ENCODE measurements at regions not wholly inside any gene's neighbourhood (a gene's known extent, or its start where the extent isn't known, plus 50 kb on each side); places are given as distances from the start of the nearest gene placed in this dataset.

GRCh38 chr2:14304326-14304725 is 328.2 kb upstream of the LRATD1 start:
- H4K20me1 ChIP-seq (ENCODE audit: insufficient read depth, low read length), result no peaks in the 10 kb centered on the region
- no peak overlapping the region for H3K4me3 ChIP-seq (ENCODE audit: low read length)
- no peaks in the 10 kb centered on the region for H3K9me2 ChIP-seq (replicated peaks; ENCODE audit: insufficient read depth, low read length)
- no peak overlapping the region for H3K9ac ChIP-seq (ENCODE audit: low read length)
- H3K27ac ChIP-seq (ENCODE audit: low read length), result no peak overlapping the region
- H3K9me3 ChIP-seq (replicated peaks; ENCODE audit: insufficient read depth, low read length), result no peaks in the 10 kb centered on the region
- H3F3A ChIP-seq (ENCODE audit: insufficient read depth, low read length), result peaks cover 10% of the 10 kb centered on the region; the same call in 1 of the 2 replicates
- H3K4me2 ChIP-seq (ENCODE audit: low read depth, low read length), result no peak overlapping the region
- no peaks in the 10 kb centered on the region for H3K36me3 ChIP-seq (replicated peaks; ENCODE audit: insufficient read depth, low read length)
- H3K4me1 ChIP-seq (ENCODE audit: low read length), result peaks cover 28% of the 10 kb centered on the region
- no peak for TF ChIP-seq EZH2 (optimal IDR thresholded peaks at IDR 0.05; ENCODE audit: low read depth, low read length)
- no peak for TF ChIP-seq CTCF (IDR thresholded peaks at IDR 0.05; ENCODE audit: low read length)
- TF ChIP-seq EZH2phosphoT487 (IDR thresholded peaks at IDR 0.05; ENCODE audit: low read length), result no peak
- H2AFZ ChIP-seq (ENCODE audit: low read length), result no peak overlapping the region
- DNase-seq, result no peak
- H3K27me3 ChIP-seq (replicated peaks; ENCODE audit: insufficient read depth, low read length), result peaks cover 30% of the 10 kb centered on the region
- no peaks in the 10 kb centered on the region for H3K79me2 ChIP-seq (ENCODE audit: low read length)

- H2AFZ ChIP-seq (ENCODE audit: low read length), result no peak overlapping the region
Observed at GRCh38 chr2:14306268-14306861, 326.2 kb upstream of the LRATD1 start.

GRCh38 chr2:14313341-14313740 is 319.2 kb upstream of the LRATD1 start:
- H3K9me2 ChIP-seq (replicated peaks; ENCODE audit: insufficient read depth, low read length), result no peaks in the 10 kb centered on the region
- H3K27me3 ChIP-seq (replicated peaks; ENCODE audit: insufficient read depth, low read length), result no peaks in the 10 kb centered on the region
- no peaks in the 10 kb centered on the region for H3F3A ChIP-seq (ENCODE audit: insufficient read depth, low read length)
- H3K4me3 ChIP-seq (ENCODE audit: low read length), result no peak overlapping the region
- no peaks in the 10 kb centered on the region for H3K9me3 ChIP-seq (replicated peaks; ENCODE audit: insufficient read depth, low read length)
- TF ChIP-seq CTCF (IDR thresholded peaks at IDR 0.05; ENCODE audit: low read length) (no peak), EZH2 (optimal IDR thresholded peaks at IDR 0.05; ENCODE audit: low read depth, low read length) (no peak), EZH2phosphoT487 (IDR thresholded peaks at IDR 0.05; ENCODE audit: low read length) (no peak)
- no peaks in the 10 kb centered on the region for H3K4me1 ChIP-seq (ENCODE audit: low read length)
- H3K79me2 ChIP-seq (ENCODE audit: low read length), result no peaks in the 10 kb centered on the region
- DNase-seq, result no peak
- H2AFZ ChIP-seq (ENCODE audit: low read length), result no peak overlapping the region
- H4K20me1 ChIP-seq (ENCODE audit: insufficient read depth, low read length), result no peaks in the 10 kb centered on the region
- H3K9ac ChIP-seq (ENCODE audit: low read length), result no peak overlapping the region
- H3K27ac ChIP-seq (ENCODE audit: low read length), result no peak overlapping the region
- H3K4me2 ChIP-seq (ENCODE audit: low read depth, low read length), result no peak overlapping the region
- no peaks in the 10 kb centered on the region for H3K36me3 ChIP-seq (replicated peaks; ENCODE audit: insufficient read depth, low read length)

More at GRCh38 chr2:14306268-14306861, 326.2 kb upstream of the LRATD1 start:
- Histone ChIP-seq H3K4me3 (ENCODE audit: low read length) (no peak overlapping the region), H3K27me3 (replicated peaks; ENCODE audit: insufficient read depth, low read length) (peaks cover 30% of the 10 kb centered on the region), H3F3A (ENCODE audit: insufficient read depth, low read length) (peaks cover 10% of the 10 kb centered on the region; the same call in 1 of the 2 replicates), H3K4me2 (ENCODE audit: low read depth, low read length) (no peak overlapping the region), H3K9me2 (replicated peaks; ENCODE audit: insufficient read depth, low read length) (no peaks in the 10 kb centered on the region), H3K4me1 (ENCODE audit: low read length) (peaks cover 28% of the 10 kb centered on the region), H3K9ac (ENCODE audit: low read length) (no peak overlapping the region), H3K79me2 (ENCODE audit: low read length) (no peaks in the 10 kb centered on the region), H4K20me1 (ENCODE audit: insufficient read depth, low read length) (no peaks in the 10 kb centered on the region), H3K9me3 (replicated peaks; ENCODE audit: insufficient read depth, low read length) (no peaks in the 10 kb centered on the region), H3K36me3 (replicated peaks; ENCODE audit: insufficient read depth, low read length) (no peaks in the 10 kb centered on the region), H3K27ac (ENCODE audit: low read length) (no peak overlapping the region)
- DNase-seq, result peak; percentile 77
- TF ChIP-seq CTCF (IDR thresholded peaks at IDR 0.05; ENCODE audit: low read length) (no peak), EZH2phosphoT487 (IDR thresholded peaks at IDR 0.05; ENCODE audit: low read length) (0 out of 2 replicates have a peak, but pooled peaks have one; percentile 53), EZH2 (optimal IDR thresholded peaks at IDR 0.05; ENCODE audit: low read depth, low read length) (no peak)
